GM19099 (cell line): ENCODE measurements at regions not wholly inside any gene's neighbourhood (a gene's known extent, or its start where the extent isn't known, plus 50 kb on each side); places are given as distances from the start of the nearest gene placed in this dataset.

Experiments
- POLR2A ChIP-seq: IDR thresholded peaks from 3 replicates; pipeline ENCODE4 v1.6.1; 2011; ENCODE audit warnings: low read depth; ENCODE audit not compliant: insufficient read length; ENCODE audit errors: extremely low read depth

DNA sequence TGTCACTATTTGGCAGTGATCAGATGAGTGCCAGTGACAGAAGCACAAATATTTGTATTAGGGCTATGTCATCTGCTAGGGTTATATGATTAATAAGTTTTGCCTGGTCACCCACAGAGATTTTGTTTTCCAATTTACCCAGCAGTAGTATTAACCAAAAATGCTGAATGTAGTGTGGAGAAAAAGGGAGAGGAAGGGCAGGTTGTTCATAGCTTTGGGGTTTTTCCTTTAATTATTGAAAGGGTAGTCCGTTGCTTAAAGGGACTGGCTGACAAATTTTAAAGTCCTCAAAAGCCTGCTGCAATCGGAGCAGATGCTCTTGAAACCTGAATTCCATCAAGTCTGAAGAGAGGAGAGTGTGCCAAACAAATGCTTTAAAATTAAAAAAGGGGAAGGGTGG is 237.9 kb upstream of the CCDC196 start:
- no peak for TF ChIP-seq POLR2A

DNA sequence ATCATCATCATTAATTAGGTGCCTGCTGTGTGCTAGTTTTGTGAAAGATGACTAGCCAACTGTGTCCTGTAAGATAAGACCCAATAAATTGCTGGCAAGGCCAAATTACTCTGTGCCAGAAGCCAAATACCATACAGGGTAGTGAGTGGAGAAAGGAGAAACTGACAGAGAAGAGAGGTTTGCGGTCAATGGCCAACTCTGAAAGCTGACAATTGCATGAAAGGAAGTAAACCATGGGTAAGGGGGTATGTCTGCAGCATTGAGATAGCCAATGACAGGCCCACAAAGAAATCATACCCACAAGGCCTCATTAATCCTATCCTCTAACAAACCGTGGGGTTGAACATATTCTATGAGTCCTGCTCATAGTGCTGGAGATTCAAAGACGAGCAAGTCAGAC is 236.6 kb upstream of the CCDC196 start:
- no peak for TF ChIP-seq POLR2A

DNA sequence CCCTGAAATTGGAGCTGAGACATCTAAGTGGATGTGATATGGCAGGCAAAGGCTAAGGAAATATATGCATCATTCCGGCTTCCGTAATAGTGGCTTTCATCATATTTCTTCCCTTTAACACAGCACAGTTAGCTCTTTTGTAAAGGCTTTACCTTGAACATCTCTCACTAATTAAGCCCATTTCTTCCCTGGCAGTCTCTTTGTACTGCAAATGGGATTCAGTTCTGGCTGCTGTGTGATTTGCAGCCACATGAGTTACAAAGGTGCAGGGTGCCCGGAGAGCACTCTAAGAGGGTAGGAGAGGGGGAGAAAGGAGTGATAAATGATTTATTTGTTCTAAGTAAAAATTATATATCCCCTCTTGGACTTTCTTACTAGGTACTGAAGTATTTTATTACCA is 232.1 kb upstream of the CCDC196 start:
- no peak for TF ChIP-seq POLR2A

DNA sequence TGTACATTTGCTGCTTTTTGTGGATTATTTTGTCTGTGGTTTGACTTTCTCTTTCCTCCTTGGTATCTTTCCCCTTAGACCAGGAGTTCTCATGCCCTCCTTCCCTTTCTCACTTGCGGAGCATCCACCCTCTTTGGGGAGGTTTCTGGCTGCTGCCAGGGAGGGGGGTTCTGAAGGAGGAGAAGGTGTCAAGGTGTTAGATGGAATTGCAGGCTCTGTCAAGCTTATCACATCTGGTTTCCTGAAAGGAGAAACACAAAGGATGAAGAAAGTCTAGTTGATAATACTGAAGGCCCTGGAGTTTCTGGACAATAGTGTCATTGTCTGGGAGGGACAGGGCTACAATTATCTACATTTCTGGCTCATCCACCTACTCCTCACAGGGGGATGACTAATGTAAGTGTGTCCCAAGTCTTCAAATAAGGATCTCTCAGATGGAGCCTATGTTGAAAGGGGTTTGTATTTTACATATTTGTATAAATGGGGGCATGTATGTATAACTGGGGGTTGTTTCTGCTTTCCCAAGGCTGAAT is 217.3 kb upstream of the CCDC196 start:
- no peak for TF ChIP-seq POLR2A

DNA sequence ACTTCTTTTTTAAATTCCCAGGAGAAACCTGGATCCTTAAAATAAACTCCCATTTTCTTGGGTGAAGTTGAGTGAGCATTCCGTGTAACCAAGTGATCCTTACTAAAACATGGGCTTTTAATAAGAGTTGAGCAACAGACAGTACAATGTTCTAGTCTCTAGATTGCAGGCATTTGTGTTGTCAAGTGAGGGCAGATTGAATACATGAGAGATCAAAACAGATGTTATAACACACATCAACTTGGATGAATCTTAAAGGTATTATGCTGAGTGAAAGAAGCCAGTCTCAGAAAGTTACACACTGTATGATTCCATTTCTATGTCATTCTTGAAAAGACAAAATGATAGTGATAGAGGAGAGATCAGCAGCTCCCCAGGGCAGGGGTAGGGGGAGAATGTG is 213.9 kb upstream of the CCDC196 start:
- TF ChIP-seq POLR2A = no peak

DNA sequence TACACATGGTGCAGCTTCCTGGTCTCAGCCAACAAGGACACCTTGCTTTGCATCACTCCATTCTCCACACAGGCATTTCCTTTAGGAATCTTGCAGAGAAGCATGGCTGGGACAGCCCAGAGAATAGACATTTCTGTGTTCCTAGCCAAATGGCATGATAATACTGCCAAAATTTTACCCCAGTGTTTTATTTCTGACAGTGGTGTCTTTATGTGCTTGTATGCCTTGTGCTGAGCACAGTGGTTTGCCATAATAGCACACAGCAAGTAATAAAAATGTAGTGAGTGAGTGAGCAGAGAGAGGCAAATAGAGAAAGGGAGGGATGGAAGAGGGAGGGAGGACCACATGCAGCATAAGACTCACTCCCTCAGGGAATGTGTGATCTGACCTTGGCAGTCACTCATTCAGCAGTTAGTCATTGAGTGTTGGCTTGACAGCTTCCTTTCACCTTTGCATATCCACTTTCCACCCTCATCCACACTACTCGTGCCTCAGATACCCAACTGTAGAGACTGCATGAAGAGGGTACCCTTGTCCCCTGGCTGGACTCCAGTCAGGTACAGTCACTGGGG is 212.8 kb upstream of the CCDC196 start:
- TF ChIP-seq POLR2A = no peak

DNA sequence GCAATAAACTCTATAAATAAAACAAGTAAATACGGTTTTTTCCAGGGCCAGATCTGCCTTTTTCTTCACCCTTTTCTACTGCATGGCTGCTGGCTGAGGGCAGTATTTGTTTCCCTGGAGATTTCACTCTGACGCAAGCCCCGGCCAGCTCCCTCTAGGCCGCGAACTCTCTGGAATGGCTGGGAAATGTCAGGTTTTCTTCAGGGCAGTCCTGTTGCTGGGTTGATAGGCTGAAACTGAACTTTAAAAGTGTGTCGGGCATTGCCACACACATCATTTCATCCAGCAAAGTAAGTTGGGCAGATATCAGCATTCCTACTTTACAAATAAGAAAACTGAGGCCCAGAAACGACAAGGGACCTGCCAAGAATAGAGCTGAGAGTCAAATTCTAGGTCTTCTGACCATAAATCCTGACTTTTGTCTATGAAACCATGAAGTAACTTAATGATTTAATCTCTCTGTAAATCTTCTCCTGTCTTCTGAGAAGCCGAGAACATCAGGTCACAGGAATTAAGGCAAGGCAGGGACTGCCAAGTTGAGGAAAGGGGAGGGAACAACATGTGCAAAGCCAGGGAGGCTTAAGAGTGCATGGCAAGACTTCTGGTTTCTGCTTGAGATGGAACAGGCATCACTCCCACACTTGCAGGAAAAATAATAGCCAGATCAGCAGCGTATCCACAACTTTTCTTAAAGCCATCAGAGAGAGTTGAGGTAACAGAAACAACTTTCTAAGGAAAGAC is 205.0 kb upstream of the CCDC196 start:
- TF ChIP-seq POLR2A = no peak

DNA sequence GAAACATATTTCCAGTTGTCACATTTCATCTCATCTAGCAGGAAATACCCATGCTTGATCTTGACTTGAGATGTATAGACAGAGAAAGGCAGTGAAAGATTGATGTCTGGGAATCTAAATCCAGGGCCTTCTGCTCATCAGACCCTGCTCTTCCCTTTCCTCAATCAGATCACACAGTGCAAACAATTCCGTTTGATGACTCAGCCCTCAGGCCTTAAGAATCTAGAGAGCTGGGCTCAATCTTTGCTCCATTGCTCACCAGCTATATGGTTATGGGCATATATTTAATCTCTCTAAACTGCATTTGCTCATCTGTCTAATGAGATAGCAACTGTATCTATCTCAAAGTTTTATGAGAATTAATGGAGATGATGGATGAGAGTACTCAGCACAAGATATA is 201.8 kb upstream of the CCDC196 start:
- TF ChIP-seq POLR2A = no peak

DNA sequence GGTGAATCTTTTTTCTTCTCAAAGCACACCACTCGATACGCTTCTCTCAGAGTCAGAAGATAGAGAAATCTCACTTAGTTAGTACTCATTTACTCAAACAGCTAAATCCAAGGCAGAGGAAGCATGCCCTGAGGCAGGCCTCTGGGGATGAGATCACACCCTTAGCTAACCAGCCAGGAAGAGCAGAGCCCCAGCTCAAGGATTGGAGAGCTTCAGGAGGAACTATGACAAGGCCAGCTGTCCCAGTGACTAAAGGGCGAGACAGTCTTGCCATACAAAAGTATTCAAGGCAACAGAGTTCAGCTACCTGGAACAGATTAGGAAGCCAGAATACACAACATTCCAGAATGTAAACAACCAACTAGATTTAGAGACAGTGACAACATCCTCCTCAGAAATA is 197.7 kb upstream of the CCDC196 start:
- no peak for TF ChIP-seq POLR2A

DNA sequence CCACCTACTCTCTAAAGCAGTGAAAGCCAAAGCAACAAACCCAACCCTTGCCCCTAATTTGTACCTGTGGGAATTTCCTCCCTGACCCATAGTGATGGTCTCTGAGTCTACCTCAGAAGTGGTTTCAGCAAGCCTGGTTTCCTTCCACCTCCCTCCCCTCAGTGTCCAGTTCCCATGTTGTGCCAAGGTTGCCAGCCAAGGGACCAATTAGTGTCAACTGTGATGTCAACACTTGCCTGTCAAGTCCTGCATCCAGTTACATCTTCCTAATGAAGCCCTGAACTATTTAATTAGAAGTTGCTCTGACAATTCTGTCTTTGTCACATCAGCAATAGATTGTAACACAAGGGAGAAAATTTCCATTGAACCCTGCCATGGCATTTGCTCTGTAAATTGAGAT is 194.4 kb upstream of the CCDC196 start:
- no peak for TF ChIP-seq POLR2A

DNA sequence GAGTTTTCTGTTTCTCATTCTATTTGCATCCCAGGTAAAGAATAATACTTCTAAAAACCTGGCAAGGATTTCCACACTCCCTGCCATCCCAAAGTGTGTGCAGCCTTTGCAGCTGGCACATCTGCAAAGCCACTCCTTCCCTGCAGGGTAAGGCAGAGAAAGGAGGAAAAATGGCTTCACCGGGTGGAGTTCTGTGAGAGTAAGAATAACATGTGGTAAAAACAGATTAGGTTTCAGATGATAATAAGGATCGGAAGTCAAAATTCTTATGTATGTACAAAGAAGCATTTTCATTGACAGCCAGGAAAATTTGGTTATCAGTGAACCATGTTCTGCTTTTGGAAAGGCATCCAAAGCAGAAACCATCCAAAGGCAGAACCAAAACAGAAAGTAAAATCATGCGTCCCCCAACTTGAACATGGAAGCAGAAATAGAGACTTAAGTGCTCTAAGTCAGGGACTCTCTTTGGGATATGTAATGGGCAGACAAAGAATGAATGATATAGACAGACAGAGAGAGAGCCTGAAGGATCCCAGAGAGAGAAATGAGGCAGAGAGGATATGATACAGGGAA is 192.6 kb upstream of the CCDC196 start:
- TF ChIP-seq POLR2A = no peak

DNA sequence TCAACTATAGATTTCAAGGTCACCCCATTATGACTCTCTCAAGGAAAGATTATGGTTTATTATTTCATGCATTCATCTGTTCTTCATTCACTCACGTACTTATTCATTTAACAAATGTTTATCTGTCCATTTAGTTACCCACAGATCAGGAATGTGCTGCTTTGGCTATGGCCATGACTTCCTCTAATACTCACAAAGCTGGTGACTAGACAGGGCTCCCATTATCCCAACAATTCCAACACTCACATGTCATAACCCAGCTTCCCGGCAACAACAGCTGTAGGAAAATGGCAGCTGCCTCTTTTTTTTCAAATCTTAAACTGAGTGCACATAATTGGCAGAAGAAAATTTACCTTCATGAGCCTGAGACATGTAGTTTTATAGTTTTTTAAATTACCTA is 190.8 kb upstream of the CCDC196 start:
- no peak for TF ChIP-seq POLR2A

DNA sequence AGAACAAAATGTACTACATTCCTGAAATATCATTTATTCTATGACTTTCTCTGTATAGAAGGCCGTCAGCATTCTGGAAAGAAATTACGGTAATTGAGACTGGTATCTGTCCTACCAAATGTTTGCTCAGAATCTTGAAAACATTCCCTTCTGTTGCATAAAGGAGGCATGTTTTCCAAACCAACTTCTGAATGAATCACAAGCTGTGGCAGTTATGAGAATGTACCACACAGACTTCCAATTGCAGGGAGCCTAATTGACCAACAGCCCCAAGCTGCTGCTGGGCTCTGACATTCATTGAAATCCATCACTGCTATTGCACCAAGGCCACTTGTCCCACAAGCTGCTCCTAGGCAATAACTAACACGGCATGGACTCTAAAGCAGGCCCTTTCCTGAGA is 185.3 kb upstream of the CCDC196 start:
- no peak for TF ChIP-seq POLR2A

DNA sequence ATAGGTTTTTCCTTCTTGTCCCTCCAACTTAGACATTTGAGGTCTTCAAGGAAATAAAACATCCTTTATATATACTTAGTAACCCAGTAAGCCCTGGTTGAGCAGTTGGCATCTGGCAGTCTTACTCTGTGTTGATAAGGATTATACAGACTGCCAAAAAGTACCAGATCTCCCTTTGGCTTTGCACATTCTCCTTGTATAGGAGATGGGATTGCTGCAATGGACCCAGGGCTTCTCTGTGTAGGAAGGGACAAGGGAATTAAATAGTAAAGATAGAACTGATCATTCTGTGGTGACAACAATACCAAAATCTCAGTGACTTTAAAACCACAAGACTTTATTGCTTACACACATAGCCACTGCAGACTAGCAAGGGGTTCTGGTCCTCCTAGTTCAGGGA is 180.1 kb upstream of the CCDC196 start:
- TF ChIP-seq POLR2A = no peak

DNA sequence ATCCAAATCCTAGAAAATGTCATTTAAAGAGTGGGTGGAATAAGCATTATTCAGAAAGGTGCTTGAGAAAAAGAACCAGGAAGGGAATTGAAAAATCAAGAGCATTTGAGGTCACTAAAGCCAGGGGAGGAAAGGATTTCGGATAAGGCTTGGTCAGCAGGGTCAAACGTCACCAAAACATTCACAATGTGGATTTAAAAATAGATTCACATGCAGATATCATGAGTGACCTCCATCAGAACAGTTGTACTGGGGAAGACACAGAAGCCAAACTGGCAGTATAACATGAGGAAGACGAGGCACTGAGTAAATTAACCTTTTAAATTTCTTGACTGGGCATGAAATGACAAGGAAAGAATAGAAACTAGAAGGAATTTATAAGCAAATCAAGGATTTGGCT is 175.1 kb upstream of the CCDC196 start:
- TF ChIP-seq POLR2A = no peak

DNA sequence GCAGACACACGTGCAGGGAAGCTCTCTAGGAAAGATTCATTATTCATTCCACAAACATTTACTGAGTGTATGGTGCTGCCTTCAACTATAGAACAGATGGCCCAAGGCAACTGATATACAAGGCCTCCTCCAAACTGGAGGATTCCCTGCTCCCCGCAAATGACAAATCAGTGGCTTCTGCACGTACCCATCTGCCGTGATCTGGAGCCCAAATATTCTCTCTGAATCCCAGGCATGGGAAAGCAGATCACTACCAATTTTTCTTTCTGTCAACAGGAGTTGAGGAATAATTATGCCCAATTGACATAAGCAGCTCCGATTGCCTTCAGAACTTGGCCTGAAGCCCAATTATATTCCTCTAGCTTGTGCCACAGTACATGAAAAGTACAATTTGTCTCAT is 174.2 kb upstream of the CCDC196 start:
- TF ChIP-seq POLR2A = no peak
